ENCODE measurements at regions not wholly inside any gene's neighbourhood (a gene's known extent, or its start where the extent isn't known, plus 50 kb on each side); places are given as distances from the start of the nearest gene placed in this dataset.

DNA sequence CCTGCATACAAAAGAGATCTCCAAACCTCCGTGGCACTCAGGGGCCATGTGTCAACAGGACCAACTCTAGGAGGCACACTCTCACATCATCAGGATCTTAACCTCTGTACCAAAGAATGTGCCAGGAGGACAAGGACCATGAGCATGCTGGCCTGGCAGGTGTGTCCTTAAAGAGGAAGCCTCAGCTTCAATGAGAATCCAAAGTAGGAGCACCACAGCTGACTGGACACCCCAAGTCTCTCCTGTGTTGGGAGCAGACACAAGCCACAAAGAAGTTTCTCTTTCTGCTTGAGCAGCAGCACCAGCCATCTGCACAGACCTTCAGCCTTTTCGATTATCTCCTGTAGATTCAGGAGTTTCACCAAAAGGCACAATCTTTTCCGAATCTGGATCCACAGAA, 1734.5 kb downstream of the TP53TG3F start:
- Mint-ChIP-seq H3K4me3 (no peak overlapping the region), H3K36me3 (peaks cover 67% of the 10 kb centered on the region), H3K27ac (no peak overlapping the region), H3K9me3 (peaks cover 63% of the 10 kb centered on the region), H3K4me1 (no peaks in the 10 kb centered on the region), H3K27me3 (ENCODE audit: low read depth) (peaks cover 19% of the 10 kb centered on the region)
- TF ChIP-seq, protein P1, sequence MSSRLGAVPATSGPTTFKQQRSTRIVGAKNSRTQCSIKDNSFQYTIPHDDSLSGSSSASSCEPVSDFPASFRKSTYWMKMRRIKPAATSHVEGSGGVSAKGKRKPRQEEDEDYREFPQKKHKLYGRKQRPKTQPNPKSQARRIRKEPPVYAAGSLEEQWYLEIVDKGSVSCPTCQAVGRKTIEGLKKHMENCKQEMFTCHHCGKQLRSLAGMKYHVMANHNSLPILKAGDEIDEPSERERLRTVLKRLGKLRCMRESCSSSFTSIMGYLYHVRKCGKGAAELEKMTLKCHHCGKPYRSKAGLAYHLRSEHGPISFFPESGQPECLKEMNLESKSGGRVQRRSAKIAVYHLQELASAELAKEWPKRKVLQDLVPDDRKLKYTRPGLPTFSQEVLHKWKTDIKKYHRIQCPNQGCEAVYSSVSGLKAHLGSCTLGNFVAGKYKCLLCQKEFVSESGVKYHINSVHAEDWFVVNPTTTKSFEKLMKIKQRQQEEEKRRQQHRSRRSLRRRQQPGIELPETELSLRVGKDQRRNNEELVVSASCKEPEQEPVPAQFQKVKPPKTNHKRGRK (CRISPR knock-in tag; IDR thresholded peaks at IDR 0.05; ENCODE audit: borderline replicate concordance) = no peak
- TF ChIP-seq, protein P2, sequence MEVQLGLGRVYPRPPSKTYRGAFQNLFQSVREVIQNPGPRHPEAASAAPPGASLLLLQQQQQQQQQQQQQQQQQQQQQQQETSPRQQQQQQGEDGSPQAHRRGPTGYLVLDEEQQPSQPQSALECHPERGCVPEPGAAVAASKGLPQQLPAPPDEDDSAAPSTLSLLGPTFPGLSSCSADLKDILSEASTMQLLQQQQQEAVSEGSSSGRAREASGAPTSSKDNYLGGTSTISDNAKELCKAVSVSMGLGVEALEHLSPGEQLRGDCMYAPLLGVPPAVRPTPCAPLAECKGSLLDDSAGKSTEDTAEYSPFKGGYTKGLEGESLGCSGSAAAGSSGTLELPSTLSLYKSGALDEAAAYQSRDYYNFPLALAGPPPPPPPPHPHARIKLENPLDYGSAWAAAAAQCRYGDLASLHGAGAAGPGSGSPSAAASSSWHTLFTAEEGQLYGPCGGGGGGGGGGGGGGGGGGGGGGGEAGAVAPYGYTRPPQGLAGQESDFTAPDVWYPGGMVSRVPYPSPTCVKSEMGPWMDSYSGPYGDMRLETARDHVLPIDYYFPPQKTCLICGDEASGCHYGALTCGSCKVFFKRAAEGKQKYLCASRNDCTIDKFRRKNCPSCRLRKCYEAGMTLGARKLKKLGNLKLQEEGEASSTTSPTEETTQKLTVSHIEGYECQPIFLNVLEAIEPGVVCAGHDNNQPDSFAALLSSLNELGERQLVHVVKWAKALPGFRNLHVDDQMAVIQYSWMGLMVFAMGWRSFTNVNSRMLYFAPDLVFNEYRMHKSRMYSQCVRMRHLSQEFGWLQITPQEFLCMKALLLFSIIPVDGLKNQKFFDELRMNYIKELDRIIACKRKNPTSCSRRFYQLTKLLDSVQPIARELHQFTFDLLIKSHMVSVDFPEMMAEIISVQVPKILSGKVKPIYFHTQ (CRISPR knock-in tag; IDR thresholded peaks at IDR 0.05) = no peak
- no peak for TF ChIP-seq ZBTB21 (CRISPR knock-in tag; IDR thresholded peaks at IDR 0.05; ENCODE audit: borderline replicate concordance)
- TF ChIP-seq, protein P3, sequence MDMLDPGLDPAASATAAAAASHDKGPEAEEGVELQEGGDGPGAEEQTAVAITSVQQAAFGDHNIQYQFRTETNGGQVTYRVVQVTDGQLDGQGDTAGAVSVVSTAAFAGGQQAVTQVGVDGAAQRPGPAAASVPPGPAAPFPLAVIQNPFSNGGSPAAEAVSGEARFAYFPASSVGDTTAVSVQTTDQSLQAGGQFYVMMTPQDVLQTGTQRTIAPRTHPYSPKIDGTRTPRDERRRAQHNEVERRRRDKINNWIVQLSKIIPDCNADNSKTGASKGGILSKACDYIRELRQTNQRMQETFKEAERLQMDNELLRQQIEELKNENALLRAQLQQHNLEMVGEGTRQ (CRISPR knock-in tag; IDR thresholded peaks at IDR 0.05) = no peak
- TF ChIP-seq EMX1 (CRISPR knock-in tag; IDR thresholded peaks at IDR 0.05) = no peak
- no peak for TF ChIP-seq FOXK1 (CRISPR knock-in tag; IDR thresholded peaks at IDR 0.05)
- no peak for TF ChIP-seq ELF4 (CRISPR knock-in tag; IDR thresholded peaks at IDR 0.05; ENCODE audit: low read depth)
- TF ChIP-seq, protein P4, sequence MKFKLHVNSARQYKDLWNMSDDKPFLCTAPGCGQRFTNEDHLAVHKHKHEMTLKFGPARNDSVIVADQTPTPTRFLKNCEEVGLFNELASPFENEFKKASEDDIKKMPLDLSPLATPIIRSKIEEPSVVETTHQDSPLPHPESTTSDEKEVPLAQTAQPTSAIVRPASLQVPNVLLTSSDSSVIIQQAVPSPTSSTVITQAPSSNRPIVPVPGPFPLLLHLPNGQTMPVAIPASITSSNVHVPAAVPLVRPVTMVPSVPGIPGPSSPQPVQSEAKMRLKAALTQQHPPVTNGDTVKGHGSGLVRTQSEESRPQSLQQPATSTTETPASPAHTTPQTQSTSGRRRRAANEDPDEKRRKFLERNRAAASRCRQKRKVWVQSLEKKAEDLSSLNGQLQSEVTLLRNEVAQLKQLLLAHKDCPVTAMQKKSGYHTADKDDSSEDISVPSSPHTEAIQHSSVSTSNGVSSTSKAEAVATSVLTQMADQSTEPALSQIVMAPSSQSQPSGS (CRISPR knock-in tag; IDR thresholded peaks at IDR 0.05; ENCODE audit: borderline replicate concordance, low read depth) = no peak
- no peak for TF ChIP-seq CREM (CRISPR knock-in tag; IDR thresholded peaks at IDR 0.05)
- TF ChIP-seq NFATC4 (CRISPR knock-in tag; IDR thresholded peaks at IDR 0.05) = no peak
- TF ChIP-seq TP53 (CRISPR knock-in tag; IDR thresholded peaks at IDR 0.05) = no peak
- TF ChIP-seq, protein P5, sequence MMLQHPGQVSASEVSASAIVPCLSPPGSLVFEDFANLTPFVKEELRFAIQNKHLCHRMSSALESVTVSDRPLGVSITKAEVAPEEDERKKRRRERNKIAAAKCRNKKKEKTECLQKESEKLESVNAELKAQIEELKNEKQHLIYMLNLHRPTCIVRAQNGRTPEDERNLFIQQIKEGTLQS (CRISPR knock-in tag; conservative IDR thresholded peaks at IDR 0.05) = no peak
- TF ChIP-seq ZNF263 (CRISPR knock-in tag; IDR thresholded peaks at IDR 0.05; ENCODE audit: low read depth) = no peak
- no peak for TF ChIP-seq MXD4 (CRISPR knock-in tag; IDR thresholded peaks at IDR 0.05; ENCODE audit: borderline replicate concordance)
- DNase-seq (ENCODE audit: low spot score) (no peak), ATAC-seq (no peak)
- ChIA-PET CTCF (no interaction called here), POLR2A (no interaction called here)

DNA sequence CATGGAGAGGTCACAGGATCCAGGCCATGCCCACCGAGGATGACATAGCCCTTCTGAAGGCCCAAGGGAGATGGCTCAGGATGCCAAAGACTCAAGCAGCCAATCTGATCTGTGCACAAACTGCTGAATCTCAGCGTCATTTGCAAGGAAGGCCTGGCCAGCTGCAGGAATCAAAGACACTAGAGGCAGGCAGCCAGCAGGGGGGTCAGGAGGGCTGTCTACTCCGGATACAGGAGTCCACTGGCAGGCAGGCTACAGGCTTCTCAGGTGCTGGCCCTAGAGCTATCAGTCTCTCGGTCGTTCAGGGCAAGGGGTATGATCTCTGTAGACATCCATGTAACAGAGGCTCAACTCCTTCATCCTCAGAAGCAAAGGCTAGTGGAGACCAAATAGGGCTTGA, 1735.3 kb downstream of the TP53TG3F start:
- no peak for DNase-seq (ENCODE audit: low spot score)
- Mint-ChIP-seq H3K27ac (no peak overlapping the region), H3K9me3 (peaks cover 67% of the 10 kb centered on the region), H3K4me1 (no peaks in the 10 kb centered on the region), H3K27me3 (ENCODE audit: low read depth) (peaks cover 19% of the 10 kb centered on the region), H3K36me3 (peaks cover 68% of the 10 kb centered on the region), H3K4me3 (no peak overlapping the region)
- CTCF ChIA-PET = no interaction called here
- ATAC-seq = no peak
- TF ChIP-seq JAZF1 (CRISPR knock-in tag; IDR thresholded peaks at IDR 0.05) (no peak), SMAD4 (CRISPR knock-in tag; IDR thresholded peaks at IDR 0.05) (no peak), FOXJ3 (CRISPR knock-in tag; IDR thresholded peaks at IDR 0.05; ENCODE audit: borderline replicate concordance) (no peak)
- TF ChIP-seq, protein P6, sequence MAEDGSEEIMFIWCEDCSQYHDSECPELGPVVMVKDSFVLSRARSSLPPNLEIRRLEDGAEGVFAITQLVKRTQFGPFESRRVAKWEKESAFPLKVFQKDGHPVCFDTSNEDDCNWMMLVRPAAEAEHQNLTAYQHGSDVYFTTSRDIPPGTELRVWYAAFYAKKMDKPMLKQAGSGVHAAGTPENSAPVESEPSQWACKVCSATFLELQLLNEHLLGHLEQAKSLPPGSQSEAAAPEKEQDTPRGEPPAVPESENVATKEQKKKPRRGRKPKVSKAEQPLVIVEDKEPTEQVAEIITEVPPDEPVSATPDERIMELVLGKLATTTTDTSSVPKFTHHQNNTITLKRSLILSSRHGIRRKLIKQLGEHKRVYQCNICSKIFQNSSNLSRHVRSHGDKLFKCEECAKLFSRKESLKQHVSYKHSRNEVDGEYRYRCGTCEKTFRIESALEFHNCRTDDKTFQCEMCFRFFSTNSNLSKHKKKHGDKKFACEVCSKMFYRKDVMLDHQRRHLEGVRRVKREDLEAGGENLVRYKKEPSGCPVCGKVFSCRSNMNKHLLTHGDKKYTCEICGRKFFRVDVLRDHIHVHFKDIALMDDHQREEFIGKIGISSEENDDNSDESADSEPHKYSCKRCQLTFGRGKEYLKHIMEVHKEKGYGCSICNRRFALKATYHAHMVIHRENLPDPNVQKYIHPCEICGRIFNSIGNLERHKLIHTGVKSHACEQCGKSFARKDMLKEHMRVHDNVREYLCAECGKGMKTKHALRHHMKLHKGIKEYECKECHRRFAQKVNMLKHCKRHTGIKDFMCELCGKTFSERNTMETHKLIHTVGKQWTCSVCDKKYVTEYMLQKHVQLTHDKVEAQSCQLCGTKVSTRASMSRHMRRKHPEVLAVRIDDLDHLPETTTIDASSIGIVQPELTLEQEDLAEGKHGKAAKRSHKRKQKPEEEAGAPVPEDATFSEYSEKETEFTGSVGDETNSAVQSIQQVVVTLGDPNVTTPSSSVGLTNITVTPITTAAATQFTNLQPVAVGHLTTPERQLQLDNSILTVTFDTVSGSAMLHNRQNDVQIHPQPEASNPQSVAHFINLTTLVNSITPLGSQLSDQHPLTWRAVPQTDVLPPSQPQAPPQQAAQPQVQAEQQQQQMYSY (CRISPR knock-in tag; IDR thresholded peaks at IDR 0.05) = no peak
- TF ChIP-seq, protein P7, sequence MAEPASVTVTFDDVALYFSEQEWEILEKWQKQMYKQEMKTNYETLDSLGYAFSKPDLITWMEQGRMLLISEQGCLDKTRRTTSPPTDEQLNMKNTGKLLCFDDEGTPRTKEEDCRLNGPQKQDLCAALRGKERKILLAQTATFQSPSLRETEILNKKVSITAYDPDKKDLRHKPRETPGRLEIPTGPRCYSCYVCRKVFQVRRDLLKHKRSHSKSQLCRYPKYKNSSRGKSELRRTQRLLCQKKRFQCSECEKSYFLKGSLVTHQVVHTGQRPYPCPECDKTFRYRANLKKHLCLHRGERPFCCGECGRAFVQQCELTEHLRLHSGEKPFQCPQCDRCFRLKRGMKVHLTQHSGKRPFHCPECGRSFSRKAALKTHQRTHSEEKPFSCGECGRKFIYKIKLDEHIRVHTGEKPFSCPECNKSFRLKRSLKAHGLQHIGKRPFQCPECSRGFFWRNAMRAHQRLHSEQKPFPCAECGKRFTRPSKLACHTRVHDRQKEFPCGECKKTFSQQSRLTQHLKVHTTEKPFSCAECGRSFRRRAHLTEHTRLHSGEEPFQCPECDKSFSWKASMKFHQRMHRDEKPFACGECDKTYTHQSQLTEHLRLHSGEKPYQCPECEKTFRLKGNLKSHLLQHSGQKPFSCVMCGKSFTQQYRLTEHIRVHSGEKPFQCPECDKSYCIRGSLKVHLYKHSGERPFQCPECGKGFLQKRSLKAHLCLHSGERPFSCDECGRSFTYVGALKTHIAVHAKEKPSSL (CRISPR knock-in tag; conservative IDR thresholded peaks at IDR 0.05) = no peak
- TF ChIP-seq, protein P8, sequence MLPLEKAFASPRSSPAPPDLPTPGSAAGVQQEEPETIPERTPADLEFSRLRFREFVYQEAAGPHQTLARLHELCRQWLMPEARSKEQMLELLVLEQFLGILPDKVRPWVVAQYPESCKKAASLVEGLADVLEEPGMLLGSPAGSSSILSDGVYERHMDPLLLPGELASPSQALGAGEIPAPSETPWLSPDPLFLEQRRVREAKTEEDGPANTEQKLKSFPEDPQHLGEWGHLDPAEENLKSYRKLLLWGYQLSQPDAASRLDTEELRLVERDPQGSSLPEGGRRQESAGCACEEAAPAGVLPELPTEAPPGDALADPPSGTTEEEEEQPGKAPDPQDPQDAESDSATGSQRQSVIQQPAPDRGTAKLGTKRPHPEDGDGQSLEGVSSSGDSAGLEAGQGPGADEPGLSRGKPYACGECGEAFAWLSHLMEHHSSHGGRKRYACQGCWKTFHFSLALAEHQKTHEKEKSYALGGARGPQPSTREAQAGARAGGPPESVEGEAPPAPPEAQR (CRISPR knock-in tag; IDR thresholded peaks at IDR 0.05) = no peak
- POLR2A ChIA-PET = no interaction called here

Measured in WTC11 (cell line).